ENCODE measurements at regions not wholly inside any gene's neighbourhood (a gene's known extent, or its start where the extent isn't known, plus 50 kb on each side); places are given as distances from the start of the nearest gene placed in this dataset.

GRCh38 chr12:125435871-125436270, 370.6 kb downstream of the AACS start:
- TF ChIP-seq CTCF (conservative IDR thresholded peaks at IDR 0.05 in 1 of 2, IDR thresholded peaks at IDR 0.05 in 1 of 2; ENCODE audit: extremely low read depth in 1 of 2, insufficient read depth in 1 of 2, low read depth in 1 of 2, low read length in 2 of 2), result no peak
- no peak for TF ChIP-seq EZH2 (IDR thresholded peaks at IDR 0.05; ENCODE audit: borderline replicate concordance, low read length)

All from mammary epithelial cell (primary cell).